HepG2 (cell line): ENCODE measurements at regions not wholly inside any gene's neighbourhood (a gene's known extent, or its start where the extent isn't known, plus 50 kb on each side); places are given as distances from the start of the nearest gene placed in this dataset.
A peak's percentile ranks its signal among the peaks of the same experiment; 100 is the strongest.

ENCODE experiments used
- ATAC-seq: fragments of 200-7000 bp; cut with Tn5 transposase; 3 replicates; pipeline ENCODE4 v1.9.1; 2020; ENCODE audit warnings: mild to moderate bottlenecking, moderate library complexity
- BruUV-seq: library from RNA; stranded (reverse); fragments of 400-500 nt; replicated peaks from 2 replicates; lab custom pipeline; 2021; lab: Mats Ljungman, UMichigan
- CTCF ChIA-PET: fragments of 300-600 bp; formaldehyde crosslinking; extraction: SDS; loops from one replicate; lab custom pipeline; 2021; ENCODE audit warnings: low total read pairs, inconsistent platforms, low intra/inter-chr PET ratio; lab: Yijun Ruan, JAX
- POLR2A ChIA-PET: fragments of 350-600 bp; sonication (Branson Sonifier 250); formaldehyde crosslinking; loops from one replicate; lab custom pipeline; 2020; ENCODE audit warnings: antibody characterized with exemption, inconsistent platforms; lab: Yijun Ruan, JAX
- DNase-seq: peaks from one replicate; pipeline ENCODE4 v3.0.0-alpha.2; 2015; ENCODE audit warnings: low spot score
- FAIRE-seq: peaks from 3 replicates; lab custom pipeline; 2011; peaks lifted over from hg19 to GRCh38; lab: Jason Lieb, UNC
- H2AFZ ChIP-seq: one replicate; pipeline ENCODE4 v1.6.1; 2011; ENCODE audit warnings: low read length, inconsistent platforms
- H3K27ac ChIP-seq: fragments of 300-600 bp; 3 replicates; pipeline ENCODE4 v1.8.0; 2011; ENCODE audit warnings: mixed run types, mild to moderate bottlenecking, mixed read lengths, low read length, inconsistent platforms; ENCODE audit not compliant: insufficient read depth; ENCODE audit errors: extremely low read length
- H3K27me3 ChIP-seq, 2 experiments: fragments of 200-600 bp in 1 of 2; 2 replicates in 1 of 2; 3 replicates in 1 of 2; pipeline versions ENCODE4 v1.6.0 to v1.8.0; 2011; ENCODE audit warnings: low read length in 2 of 2, mild to moderate bottlenecking in 2 of 2, moderate library complexity in 2 of 2, inconsistent platforms in 1 of 2; ENCODE audit not compliant: insufficient read depth in 2 of 2, control insufficient read depth in 1 of 2
- H3K36me3 ChIP-seq, 2 experiments: fragments of 200-600 bp in 1 of 2; replicated peaks in 1 of 2; 2 replicates in 1 of 2; 3 replicates in 1 of 2; pipeline versions ENCODE4 v1.5.1 to v1.8.0; 2011; ENCODE audit warnings: low read length in 2 of 2, inconsistent platforms in 1 of 2; ENCODE audit not compliant: insufficient read depth in 2 of 2, control insufficient read depth in 1 of 2
- H3K4me1 ChIP-seq: 2 replicates; pipeline ENCODE4 v1.5.1; 2012; ENCODE audit warnings: low read length, inconsistent platforms; ENCODE audit not compliant: insufficient read depth
- H3K4me2 ChIP-seq: 2 replicates; pipeline ENCODE4 v1.6.0; 2011; ENCODE audit warnings: low read depth, low read length, inconsistent platforms
- H3K4me3 ChIP-seq, 3 experiments: fragments of 200-600 bp in 1 of 3; sonication (generic), shearing (Covaris generic) in 1 of 3; replicated peaks in 1 of 3; 2 replicates each; pipeline ENCODE4 v1.5.1; 2011 to 2016; ENCODE audit warnings: low read length in 3 of 3, inconsistent platforms in 2 of 3, low read depth in 2 of 3, mild to moderate bottlenecking in 2 of 3, control low read depth in 1 of 3, mixed read lengths in 1 of 3; ENCODE audit not compliant: insufficient read depth in 1 of 3
- H3K79me2 ChIP-seq: one replicate; pipeline ENCODE4 v1.6.1; 2011; ENCODE audit warnings: low read length, inconsistent platforms; ENCODE audit not compliant: insufficient read depth
- H3K9ac ChIP-seq: 2 replicates; pipeline ENCODE4 v1.6.0; 2011; ENCODE audit warnings: mild to moderate bottlenecking, low read depth, low read length, inconsistent platforms; ENCODE audit not compliant: insufficient read depth
- H3K9me3 ChIP-seq: 2 replicates; pipeline ENCODE4 v1.5.1; 2012; ENCODE audit warnings: mild to moderate bottlenecking, low read length
- H4K20me1 ChIP-seq: 2 replicates; pipeline ENCODE4 v1.6.0; 2011; ENCODE audit warnings: inconsistent platforms, mild to moderate bottlenecking, low read length, moderate library complexity; ENCODE audit not compliant: insufficient read depth
- CBX1 ChIP-seq: IDR thresholded peaks from one replicate; pipeline ENCODE4 v1.6.1; 2016; ENCODE audit warnings: antibody characterized with exemption, low read depth
- CC2D1A ChIP-seq: sonication (generic); formaldehyde crosslinking; IDR thresholded peaks from 2 replicates; pipeline ENCODE4 v1.8.1; 2023; ENCODE audit warnings: mild to moderate bottlenecking, missing genetic modification reagents
- CREB1 ChIP-seq, 2 experiments: fragments of 450-650 bp in 1 of 2; IDR thresholded peaks; 2 replicates each; pipeline ENCODE4 v1.6.1; 2016 to 2017; ENCODE audit warnings: control low read depth in 1 of 2, mild to moderate bottlenecking in 1 of 2, missing compliant biosample characterization in 1 of 2, missing genetic modification characterization in 1 of 2
- FOSL1 ChIP-seq: sonication (generic); formaldehyde crosslinking; IDR thresholded peaks from 2 replicates; pipeline ENCODE4 v1.9.0; 2021; ENCODE audit warnings: missing genetic modification reagents, borderline replicate concordance
- FOXA1 ChIP-seq, 2 experiments: fragments of 450-650 bp in 1 of 2; sonication (generic) in 1 of 2; formaldehyde crosslinking in 1 of 2; IDR thresholded peaks; 2 replicates each; pipeline versions ENCODE4 v1.4.0 to v1.6.1; 2016 to 2020; ENCODE audit warnings: missing genetic modification reagents in 1 of 2
- GATA4 ChIP-seq: sonication (generic); IDR thresholded peaks from 2 replicates; pipeline ENCODE4 v1.6.1; 2016; ENCODE audit warnings: antibody characterized with exemption, low read depth, borderline replicate concordance
- HNF4A ChIP-seq: sonication (generic); formaldehyde crosslinking; IDR thresholded peaks from 2 replicates; pipeline ENCODE4 v1.4.0; 2020; ENCODE audit warnings: missing genetic modification reagents
- ISL2 ChIP-seq: sonication (generic); formaldehyde crosslinking; IDR thresholded peaks from 2 replicates; pipeline ENCODE4 v1.5.0; 2020; ENCODE audit warnings: missing genetic modification reagents
- MED1 ChIP-seq: sonication (generic); formaldehyde crosslinking; IDR thresholded peaks from 2 replicates; pipeline ENCODE4 v1.4.0; 2020; ENCODE audit warnings: missing genetic modification reagents
- MED8 ChIP-seq: sonication (generic); formaldehyde crosslinking; IDR thresholded peaks from 2 replicates; pipeline ENCODE4 v1.8.1; 2023; ENCODE audit warnings: mild to moderate bottlenecking, missing genetic modification reagents; ENCODE audit not compliant: insufficient replicate concordance
- NCOA2 ChIP-seq: sonication (generic); formaldehyde crosslinking; IDR thresholded peaks from 2 replicates; pipeline ENCODE4 v1.8.0; 2022; ENCODE audit warnings: inconsistent platforms
- NFE2L1 ChIP-seq: sonication (generic); formaldehyde crosslinking; IDR thresholded peaks from 2 replicates; pipeline ENCODE4 v1.4.0; 2020; ENCODE audit warnings: missing genetic modification reagents, mild to moderate bottlenecking, borderline replicate concordance
- NRL ChIP-seq: sonication (generic); formaldehyde crosslinking; IDR thresholded peaks from 2 replicates; pipeline ENCODE4 v1.5.0; 2020; ENCODE audit warnings: missing genetic modification reagents, mild to moderate bottlenecking, moderate library complexity, borderline replicate concordance
- SKI ChIP-seq: fragments of 450-650 bp; IDR thresholded peaks from one replicate; pipeline ENCODE4 v1.6.1; 2018; ENCODE audit warnings: mild to moderate bottlenecking; ENCODE audit not compliant: partially characterized antibody
- SRF ChIP-seq: IDR thresholded peaks from 2 replicates; pipeline ENCODE4 v1.6.1; 2011; ENCODE audit warnings: mild to moderate bottlenecking, low read depth, low read length, moderate library complexity
- TCF7 ChIP-seq: sonication (generic); IDR thresholded peaks from 2 replicates; pipeline ENCODE4 v1.6.1; 2016; ENCODE audit warnings: antibody characterized with exemption, low read depth
- TEAD3 ChIP-seq: optimal IDR thresholded peaks from 2 replicates; pipeline ENCODE3; 2016; ENCODE audit warnings: borderline replicate concordance
- ZFP36 ChIP-seq: fragments of 150-350 bp; IDR thresholded peaks from 2 replicates; pipeline ENCODE4 v1.6.1; 2018; ENCODE audit warnings: borderline replicate concordance, low read length, low read depth; ENCODE audit not compliant: partially characterized antibody
- WGBS: methylation state at CpG from one replicate; pipeline ENCODE4 v1.1.6; 2017; ENCODE audit warnings: low lambda C conversion rate; 5-methylcytosine and 5-hydroxymethylcytosine counted together
- in situ Hi-C: cut with HindIII; loops from 2 replicates; pipeline ENCODE4 v1.10.0; 2017; ENCODE audit warnings: low pct_unique_long_range_greater_than_20kb; ENCODE audit not compliant: extremely low pct_ligation_motif_present
- intact Hi-C: fragments of 100-400 bp; cut with micrococcal nuclease; formaldehyde crosslinking; loops from one replicate; pipeline ENCODE4 v1.10.0; 2022; ENCODE audit not compliant: unreplicated experiment
- TF ChIP-seq, protein P1 (sequence below): sonication (generic); formaldehyde crosslinking; IDR thresholded peaks from 2 replicates; pipeline ENCODE4 v1.4.0; 2020; ENCODE audit warnings: missing genetic modification reagents
- TF ChIP-seq, protein P2 (sequence below): IDR thresholded peaks from 2 replicates; pipeline ENCODE4 v1.6.1; 2016; ENCODE audit warnings: mild to moderate bottlenecking, missing biosample characterization, missing genetic modification reagents
- TF ChIP-seq, protein P3 (sequence below): sonication (generic); formaldehyde crosslinking; IDR thresholded peaks from 2 replicates; pipeline ENCODE4 v1.8.0; 2022; ENCODE audit warnings: mild to moderate bottlenecking, missing genetic modification reagents

DNA sequence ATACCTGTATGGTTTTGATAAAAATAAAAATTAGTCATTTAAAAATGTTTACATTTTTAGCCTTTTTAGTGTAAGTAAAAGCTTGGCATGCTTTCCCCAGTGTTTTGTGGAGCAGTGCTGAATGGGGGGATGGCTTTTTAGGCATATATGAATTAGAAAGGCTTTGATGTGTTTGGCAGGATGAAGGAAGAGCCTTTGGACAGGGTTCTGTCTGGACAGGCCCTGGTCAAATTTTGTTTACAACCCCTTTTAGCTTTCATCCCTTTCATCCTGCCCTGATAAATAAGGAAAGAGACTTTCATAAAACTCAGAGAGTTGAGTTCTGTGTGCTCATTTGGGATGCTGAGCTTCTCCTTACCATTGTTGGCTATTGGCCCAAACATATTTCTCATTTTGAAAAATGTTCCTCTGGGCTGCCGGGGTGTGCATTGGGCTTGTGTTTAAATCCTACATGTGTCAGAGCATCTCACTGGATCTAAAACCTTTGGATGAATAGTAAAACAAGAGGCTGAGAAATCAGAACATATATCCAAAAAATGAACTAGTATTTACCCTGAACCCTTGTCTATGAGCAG is 68.1 kb upstream of the PHYHIPL start:
- Histone ChIP-seq H2AFZ (no peak overlapping the region), H3K27me3 (no peaks in the 10 kb centered on the region), H3K4me2 (peak overlapping the region; percentile 57), H3K9ac (no peak overlapping the region), H3K36me3 (no peaks in the 10 kb centered on the region), H4K20me1 (no peaks in the 10 kb centered on the region), H3K27ac (peak overlapping the region; percentile 69), H3K9me3 (peaks cover 6% of the 10 kb centered on the region; the same call in 1 of the 2 replicates), H3K4me1 (peaks cover 56% of the 10 kb centered on the region), H3K4me3 (peak overlapping the region in 1 of 3 experiments; percentile 12; a peak in 1 of 6 replicates), H3K79me2 (no peaks in the 10 kb centered on the region)
- ATAC-seq (peak; percentile 53), DNase-seq (peak; percentile 57), FAIRE-seq (peak; percentile 32)
- ChIA-PET CTCF (no interaction called here), POLR2A (interaction anchor here (0.8 to 3.2 kb wide), 5 partner anchors 35 to 141 kb away, joined by 3 to 13 read pairs (median 6); no protein-coding TSS in a partner anchor)
- 56% methylated on average over 1 of the region's 1 CpG for WGBS
- no TSS peak for BruUV-seq
- intact Hi-C loops (loop anchor here (5.0 kb wide), 2 partner anchors 36 to 64 kb away; no protein-coding TSS in a partner anchor), in situ Hi-C loops (no loop called here)
- TF ChIP-seq CBX1: no peak
- peak; percentile 20; the same call in 1 of the 2 replicates for TF ChIP-seq HNF4A
- TF ChIP-seq NFE2L1: no peak
- TF ChIP-seq ISL2: peak; percentile 53; the same call in 1 of the 2 replicates
- TF ChIP-seq FOXA1 (IDR thresholded peaks at IDR 0.05): no peak
- 0 out of 2 replicates have a peak, but pooled peaks have one; percentile 15 for TF ChIP-seq FOXA1 (CRISPR knock-in tag; IDR thresholded peaks at IDR 0.05)
- peak; percentile 65 for TF ChIP-seq TCF7
- no peak for TF ChIP-seq CREB1 (IDR thresholded peaks at IDR 0.05)
- TF ChIP-seq CREB1 (CRISPR knock-in tag; IDR thresholded peaks at IDR 0.05): no peak
- no peak for TF ChIP-seq FOSL1 (CRISPR knock-in tag)
- TF ChIP-seq ZFP36: no peak
- TF ChIP-seq, protein P1, sequence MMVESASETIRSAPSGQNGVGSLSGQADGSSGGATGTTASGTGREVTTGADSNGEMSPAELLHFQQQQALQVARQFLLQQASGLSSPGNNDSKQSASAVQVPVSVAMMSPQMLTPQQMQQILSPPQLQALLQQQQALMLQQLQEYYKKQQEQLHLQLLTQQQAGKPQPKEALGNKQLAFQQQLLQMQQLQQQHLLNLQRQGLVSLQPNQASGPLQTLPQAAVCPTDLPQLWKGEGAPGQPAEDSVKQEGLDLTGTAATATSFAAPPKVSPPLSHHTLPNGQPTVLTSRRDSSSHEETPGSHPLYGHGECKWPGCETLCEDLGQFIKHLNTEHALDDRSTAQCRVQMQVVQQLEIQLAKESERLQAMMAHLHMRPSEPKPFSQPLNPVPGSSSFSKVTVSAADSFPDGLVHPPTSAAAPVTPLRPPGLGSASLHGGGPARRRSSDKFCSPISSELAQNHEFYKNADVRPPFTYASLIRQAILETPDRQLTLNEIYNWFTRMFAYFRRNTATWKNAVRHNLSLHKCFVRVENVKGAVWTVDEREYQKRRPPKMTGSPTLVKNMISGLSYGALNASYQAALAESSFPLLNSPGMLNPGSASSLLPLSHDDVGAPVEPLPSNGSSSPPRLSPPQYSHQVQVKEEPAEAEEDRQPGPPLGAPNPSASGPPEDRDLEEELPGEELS (CRISPR knock-in tag): 0 out of 2 replicates have a peak, but pooled peaks have one; percentile 40
- TF ChIP-seq SRF: no peak
- 0 out of 2 replicates have a peak, but pooled peaks have one; percentile 31 for TF ChIP-seq CC2D1A
- TF ChIP-seq, protein P2, sequence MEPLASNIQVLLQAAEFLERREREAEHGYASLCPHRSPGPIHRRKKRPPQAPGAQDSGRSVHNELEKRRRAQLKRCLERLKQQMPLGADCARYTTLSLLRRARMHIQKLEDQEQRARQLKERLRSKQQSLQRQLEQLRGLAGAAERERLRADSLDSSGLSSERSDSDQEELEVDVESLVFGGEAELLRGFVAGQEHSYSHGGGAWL (CRISPR knock-in tag): no peak
- no peak for TF ChIP-seq TEAD3 (CRISPR knock-in tag)
- TF ChIP-seq NRL: no peak
- TF ChIP-seq MED8 (CRISPR knock-in tag): no peak
- TF ChIP-seq, protein P3, sequence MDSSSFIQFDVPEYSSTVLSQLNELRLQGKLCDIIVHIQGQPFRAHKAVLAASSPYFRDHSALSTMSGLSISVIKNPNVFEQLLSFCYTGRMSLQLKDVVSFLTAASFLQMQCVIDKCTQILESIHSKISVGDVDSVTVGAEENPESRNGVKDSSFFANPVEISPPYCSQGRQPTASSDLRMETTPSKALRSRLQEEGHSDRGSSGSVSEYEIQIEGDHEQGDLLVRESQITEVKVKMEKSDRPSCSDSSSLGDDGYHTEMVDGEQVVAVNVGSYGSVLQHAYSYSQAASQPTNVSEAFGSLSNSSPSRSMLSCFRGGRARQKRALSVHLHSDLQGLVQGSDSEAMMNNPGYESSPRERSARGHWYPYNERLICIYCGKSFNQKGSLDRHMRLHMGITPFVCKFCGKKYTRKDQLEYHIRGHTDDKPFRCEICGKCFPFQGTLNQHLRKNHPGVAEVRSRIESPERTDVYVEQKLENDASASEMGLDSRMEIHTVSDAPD (CRISPR knock-in tag): no peak
- no peak for TF ChIP-seq SKI
- no peak for TF ChIP-seq GATA4
- TF ChIP-seq NCOA2: peak; percentile 24; the same call in 1 of the 2 replicates
- peak; percentile 38; the same call in 1 of the 2 replicates for TF ChIP-seq MED1 (CRISPR knock-in tag)
